Esophagus squamous epithelium (tissue), 5 donors: ENCODE measurements at regions not wholly inside any gene's neighbourhood (a gene's known extent, or its start where the extent isn't known, plus 50 kb on each side); places are given as distances from the start of the nearest gene placed in this dataset.

Experiments used
- DNase-seq: peaks from one replicate; lab custom pipeline; 2025; lab: John Stamatoyannopoulos, UW
- H3K27ac ChIP-seq, 4 donors: fragments of 200-600 bp; sonication (generic); one replicate each; pipeline ENCODE4 v1.5.1; 2016 to 2019; ENCODE audit warnings: mild to moderate bottlenecking in 1 of 4
- H3K27me3 ChIP-seq, 4 donors: fragments of 200-600 bp; sonication (generic); 1 replicate in 3 of 4; 2 replicates in 1 of 4; pipeline versions ENCODE4 v1.5.1 to v1.6.0; 2017 to 2021; ENCODE audit warnings: antibody characterized with exemption in 1 of 4
- H3K36me3 ChIP-seq, 3 donors: fragments of 200-600 bp; sonication (generic); one replicate each; pipeline ENCODE4 v1.5.1; 2016 to 2019
- H3K4me1 ChIP-seq, 3 donors: fragments of 200-600 bp; sonication (generic); one replicate each; pipeline ENCODE4 v1.5.1; 2017 to 2019
- H3K4me3 ChIP-seq, 4 donors: fragments of 200-600 bp; sonication (generic); 1 replicate in 3 of 4; 2 replicates in 1 of 4; pipeline ENCODE4 v1.5.1; 2016 to 2019; ENCODE audit warnings: mild to moderate bottlenecking in 2 of 4, moderate library complexity in 1 of 4
- H3K9me3 ChIP-seq, 3 donors: fragments of 200-600 bp; sonication (generic); one replicate each; pipeline ENCODE4 v1.5.1; 2016 to 2019
- CTCF ChIP-seq, 6 experiments: fragments of 450-650 bp in 4 of 6; fragments of 200-600 bp in 2 of 6; sonication (generic) in 2 of 6; IDR thresholded peaks; one replicate each; pipeline ENCODE4 v1.5.1; 2016 to 2019; ENCODE audit warnings: antibody characterized with exemption in 6 of 6, mild to moderate bottlenecking in 4 of 6, moderate library complexity in 4 of 6
- POLR2A ChIP-seq, 4 donors: fragments of 450-650 bp; IDR thresholded peaks; one replicate each; pipeline ENCODE4 v1.6.1; 2017; ENCODE audit warnings: antibody characterized with exemption in 4 of 4, mild to moderate bottlenecking in 4 of 4, moderate library complexity in 3 of 4
- WGBS, 2 donors: methylation state at CpG; one replicate each; pipeline ENCODE4 v1.1.5; 2018; 5-methylcytosine and 5-hydroxymethylcytosine counted together
- intact Hi-C: fragments of 100-400 bp; cut with DNase I; formaldehyde crosslinking; loops from one replicate; pipeline ENCODE4 v1.15.0; 2022
- donor health status: DM: yes; HTN: yes; CAD: no.

DNA sequence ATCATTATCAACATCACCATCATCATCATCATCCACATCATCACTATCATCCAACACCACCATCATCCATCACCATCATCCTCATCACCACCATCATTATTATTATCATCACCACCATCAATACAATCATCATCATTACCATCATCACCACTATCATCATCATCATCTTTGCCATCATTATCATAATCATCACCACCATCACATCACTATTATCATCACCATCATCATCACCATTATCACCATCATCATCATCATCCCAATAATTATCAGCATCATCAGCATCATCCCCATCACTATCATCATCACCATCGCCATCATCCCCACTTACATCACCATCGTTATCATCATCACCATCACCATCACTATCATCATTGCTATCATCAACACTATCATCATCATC, 1021.9 kb upstream of the PRKX start:
- intact Hi-C loops = no loop called here
- no peaks in the 10 kb centered on the region for H3K36me3 ChIP-seq
- WGBS, 2 donors = 86 to 96% methylated on average over 2 of the region's 2 CpGs
- H3K27ac ChIP-seq = no peak overlapping the region
- no peak overlapping the region for H3K4me3 ChIP-seq
- no peak for DNase-seq
- H3K9me3 ChIP-seq = no peaks in the 10 kb centered on the region
- no peaks in the 10 kb centered on the region for H3K4me1 ChIP-seq
- TF ChIP-seq POLR2A (IDR thresholded peaks at IDR 0.05) (no peak), CTCF (IDR thresholded peaks at IDR 0.05) (no peak)
- no peaks in the 10 kb centered on the region for H3K27me3 ChIP-seq

DNA sequence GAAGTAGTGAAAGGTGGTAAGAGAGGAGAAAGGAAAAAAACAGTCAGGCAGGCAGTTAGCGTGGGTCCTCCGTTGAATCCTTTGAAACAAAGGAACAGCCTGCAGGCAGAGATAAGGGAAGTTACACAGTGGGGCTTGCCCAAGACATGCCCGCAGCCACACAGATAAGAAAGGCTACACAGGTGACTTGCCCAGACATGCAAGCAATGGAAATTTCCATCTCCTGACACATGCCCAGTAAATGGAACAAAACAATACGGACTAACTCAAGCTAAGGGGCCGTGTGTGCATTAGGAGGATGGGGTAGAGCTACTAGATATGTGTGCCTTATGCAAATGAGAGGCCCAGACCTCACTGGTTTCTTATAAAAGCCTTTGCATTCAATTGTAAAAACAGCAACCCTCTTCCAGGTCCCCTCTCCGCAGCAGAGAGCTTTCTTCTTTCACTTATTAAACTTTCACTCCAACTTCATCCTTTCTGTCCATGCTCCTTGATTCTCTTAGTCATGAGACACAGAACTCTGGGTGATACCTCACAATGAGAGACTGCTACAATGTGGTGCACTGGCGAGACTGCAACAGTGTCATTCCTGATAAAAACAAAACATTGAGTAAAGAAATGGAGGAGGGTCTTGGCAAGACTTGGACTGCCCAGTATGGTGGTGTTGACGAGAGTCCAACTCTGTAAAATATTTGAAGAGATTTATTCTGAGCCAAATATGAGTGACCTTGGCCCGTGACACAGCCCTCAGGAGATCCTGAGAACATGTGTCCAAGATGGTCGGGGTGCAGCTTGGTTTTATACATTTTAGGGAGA, 997.4 kb upstream of the PRKX start:
- intact Hi-C loops = no loop called here
- H3K4me1 ChIP-seq = peaks cover 0 to 4% (median 0%) of the 10 kb centered on the region in 3 donors
- no peaks in the 10 kb centered on the region for H3K27me3 ChIP-seq
- WGBS, 2 donors = 40 to 47% methylated on average over 7 to 10 of the region's 10 CpGs
- DNase-seq = no peak
- no peak overlapping the region for H3K4me3 ChIP-seq
- H3K9me3 ChIP-seq = no peaks in the 10 kb centered on the region
- H3K36me3 ChIP-seq = no peaks in the 10 kb centered on the region
- TF ChIP-seq POLR2A (IDR thresholded peaks at IDR 0.05) (no peak), CTCF (IDR thresholded peaks at IDR 0.05) (no peak)
- no peak overlapping the region for H3K27ac ChIP-seq

GRCh38 chrX:4708970-4709760, 995.7 kb upstream of the PRKX start:
- intact Hi-C loops = no loop called here
- Histone ChIP-seq H3K4me1 (peaks cover 0 to 4% (median 0%) of the 10 kb centered on the region in 3 donors), H3K4me3 (no peak overlapping the region), H3K27ac (no peak overlapping the region), H3K36me3 (no peaks in the 10 kb centered on the region), H3K9me3 (no peaks in the 10 kb centered on the region), H3K27me3 (no peaks in the 10 kb centered on the region)
- WGBS, 2 donors = 51 to 56% methylated on average over 3 to 4 of the region's 4 CpGs
- TF ChIP-seq POLR2A (IDR thresholded peaks at IDR 0.05) = no peak
- TF ChIP-seq CTCF (IDR thresholded peaks at IDR 0.05) = no peak
- no peak for DNase-seq

DNA sequence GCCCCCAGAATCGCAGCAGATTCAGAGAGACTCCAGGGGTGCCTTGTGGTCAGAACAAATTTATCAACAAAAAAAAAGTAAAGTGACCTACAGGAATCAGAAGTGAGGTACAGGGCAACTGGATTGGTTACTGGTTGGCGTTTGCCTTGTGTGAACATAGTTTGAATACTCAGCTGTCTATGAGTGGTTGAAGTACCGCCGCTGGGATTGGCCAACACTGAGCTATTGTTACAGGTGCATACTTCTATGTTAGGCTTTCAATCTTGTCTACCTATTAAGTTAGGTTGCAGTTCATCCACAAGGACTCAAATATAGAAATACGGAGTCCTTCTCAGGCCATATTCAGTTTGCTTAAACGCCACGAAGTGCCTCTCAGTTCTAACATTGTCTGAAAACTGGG, 993.5 kb upstream of the PRKX start:
- DNase-seq = no peak
- Histone ChIP-seq H3K4me1 (peaks cover 0 to 4% (median 0%) of the 10 kb centered on the region in 3 donors), H3K36me3 (no peaks in the 10 kb centered on the region), H3K27me3 (no peaks in the 10 kb centered on the region), H3K4me3 (no peak overlapping the region), H3K9me3 (no peaks in the 10 kb centered on the region), H3K27ac (no peak overlapping the region)
- TF ChIP-seq POLR2A (IDR thresholded peaks at IDR 0.05) (no peak), CTCF (IDR thresholded peaks at IDR 0.05) (no peak)
- 90 to 96% methylated on average over 4 to 7 of the region's 7 CpGs for WGBS, 2 donors
- intact Hi-C loops = no loop called here

DNA sequence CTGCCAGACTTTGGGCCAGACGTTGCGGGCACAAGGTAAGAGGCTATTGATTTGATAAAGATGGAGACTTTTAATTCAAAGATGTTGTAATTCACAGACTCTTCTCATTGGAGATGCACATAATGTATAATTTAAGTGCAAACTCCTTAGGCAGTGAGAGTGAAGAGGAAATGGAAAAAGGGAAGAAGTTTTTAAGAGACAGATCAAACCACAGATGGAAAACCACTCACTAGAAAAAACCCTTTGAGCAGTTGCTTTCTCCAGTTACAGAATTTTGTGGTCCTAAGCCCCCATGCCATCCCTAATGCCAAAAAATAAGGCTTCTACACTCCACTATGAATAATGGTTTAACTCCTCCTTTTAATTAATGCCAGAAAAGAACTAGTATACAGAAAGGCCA, 977.1 kb upstream of the PRKX start:
- DNase-seq = no peak
- TF ChIP-seq CTCF (IDR thresholded peaks at IDR 0.05) (no peak), POLR2A (IDR thresholded peaks at IDR 0.05) (no peak)
- Histone ChIP-seq H3K36me3 (no peaks in the 10 kb centered on the region), H3K27me3 (no peaks in the 10 kb centered on the region), H3K9me3 (peaks cover 0 to 3% (median 0%) of the 10 kb centered on the region in 3 donors), H3K27ac (no peak overlapping the region), H3K4me1 (no peaks in the 10 kb centered on the region), H3K4me3 (no peak overlapping the region)
- intact Hi-C loops = no loop called here
- WGBS, 2 donors = 89 to 100% methylated on average over 2 of the region's 2 CpGs
